GM21526 (cell line): ENCODE measurements at regions not wholly inside any gene's neighbourhood (a gene's known extent, or its start where the extent isn't known, plus 50 kb on each side); places are given as distances from the start of the nearest gene placed in this dataset.
"Not testable (repeated sequence)": the region's sequence is repeated elsewhere in the genome, so short reads cannot be mapped to it uniquely, and the experiment has no call there.

Source experiments
- ATAC-seq: cut with Tn5 transposase; IDR thresholded peaks from one replicate; pipeline ENCODE4 v1.9.1; 2021; ENCODE audit warnings: moderate library complexity; ENCODE audit not compliant: unreplicated experiment, low FRiP score

GRCh38 chr18:34521040-34521439 lies 189.1 kb upstream of the DTNA start:
- ATAC-seq, result no peak

- no peak for ATAC-seq
Observed at GRCh38 chr18:34522603-34523002, 187.5 kb upstream of the DTNA start.

GRCh38 chr18:34525244-34525643 lies 184.9 kb upstream of the DTNA start:
- ATAC-seq, result no peak

- no peak for ATAC-seq
Observed at GRCh38 chr18:34528177-34528576, 181.9 kb upstream of the DTNA start.

GRCh38 chr18:34529358-34530335 lies 180.5 kb upstream of the DTNA start:
- no peak for ATAC-seq

GRCh38 chr18:34531110-34531509 lies 179.0 kb upstream of the DTNA start:
- ATAC-seq, result no peak

DNA sequence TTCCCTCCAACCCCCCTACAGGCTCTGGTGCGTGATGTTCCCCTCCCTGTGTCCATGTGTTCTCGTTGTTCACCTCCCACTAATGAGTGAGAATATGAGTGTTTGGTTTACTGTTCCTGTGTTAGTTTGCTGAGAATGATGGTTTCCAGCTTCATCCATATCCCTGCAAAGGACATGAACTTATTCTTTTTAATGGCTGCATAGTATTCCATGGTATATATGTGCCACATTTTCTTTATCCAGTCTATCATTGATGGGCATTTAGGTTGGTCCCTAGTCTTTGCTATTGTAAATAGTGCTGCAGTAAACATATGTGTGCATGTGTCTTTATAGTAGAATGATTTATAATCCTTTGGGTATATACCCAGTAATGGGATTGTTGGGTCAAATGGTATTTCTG lies 175.5 kb upstream of the DTNA start:
- not testable (repeated sequence) for ATAC-seq

DNA sequence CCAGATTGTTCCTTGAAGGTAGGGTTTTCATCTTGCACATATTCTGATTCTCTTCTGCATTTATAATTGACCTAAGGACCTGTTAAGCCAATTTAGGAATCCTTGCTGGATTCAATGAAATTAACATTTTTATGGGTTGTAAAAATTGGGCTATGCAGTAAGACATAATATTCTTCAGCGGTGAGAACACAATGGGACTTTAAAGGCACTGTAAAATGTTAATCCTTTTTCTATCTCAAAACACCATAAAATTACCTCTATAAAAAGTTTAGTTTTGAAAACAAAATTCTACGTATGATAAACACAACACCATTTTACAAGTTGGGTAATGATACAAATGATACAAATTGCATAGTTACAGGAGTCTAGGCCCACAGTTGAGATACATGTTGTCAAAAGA lies 169.2 kb upstream of the DTNA start:
- no peak for ATAC-seq

GRCh38 chr18:34542625-34543024 lies 167.5 kb upstream of the DTNA start:
- no peak for ATAC-seq

GRCh38 chr18:34543356-34543755 lies 166.7 kb upstream of the DTNA start:
- no peak for ATAC-seq

- no peak for ATAC-seq
Observed at GRCh38 chr18:34543945-34544344, 166.2 kb upstream of the DTNA start.

DNA sequence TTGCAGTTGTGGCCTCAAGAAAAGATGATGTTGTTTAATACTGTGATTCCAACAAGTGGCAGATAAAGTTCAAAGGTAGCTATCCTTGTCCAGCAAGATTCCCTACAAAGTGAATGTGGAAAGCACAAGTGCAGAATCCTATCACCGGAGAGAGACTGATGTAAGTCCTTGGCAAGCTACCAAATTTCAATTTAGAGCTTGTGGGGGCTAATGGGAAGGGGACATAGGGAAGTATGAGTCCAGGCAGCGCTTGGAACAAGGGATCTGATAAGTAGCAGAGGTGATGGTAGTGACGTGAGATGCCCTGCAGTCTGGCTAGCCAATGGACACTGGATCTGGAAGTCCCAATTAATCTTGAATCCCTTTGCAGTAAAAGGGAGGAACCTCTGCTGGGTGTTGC lies 165.2 kb upstream of the DTNA start:
- no peak for ATAC-seq

- no peak for ATAC-seq
Observed at GRCh38 chr18:34548120-34548972, 161.8 kb upstream of the DTNA start.

DNA sequence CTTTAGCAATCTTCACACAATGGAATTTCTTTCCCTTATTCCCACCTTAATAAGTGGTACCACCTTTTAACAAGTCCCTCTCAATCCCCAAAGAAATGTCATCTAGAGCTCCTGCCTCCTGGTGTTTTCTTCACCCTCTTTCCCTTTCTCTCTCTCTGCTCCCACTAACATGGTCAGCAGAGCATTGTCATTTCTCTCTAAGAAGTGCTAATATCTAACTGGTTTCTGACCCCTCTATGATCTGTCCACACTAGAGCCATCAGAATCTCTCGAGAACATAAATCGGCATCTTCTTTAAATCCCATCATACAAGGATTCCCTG lies 161.2 kb upstream of the DTNA start:
- ATAC-seq, result no peak

GRCh38 chr18:34549367-34549766 lies 160.7 kb upstream of the DTNA start:
- no peak for ATAC-seq

GRCh38 chr18:34550156-34550555 lies 159.9 kb upstream of the DTNA start:
- no peak for ATAC-seq

- ATAC-seq, result no peak
Observed at GRCh38 chr18:34550902-34551301, 159.2 kb upstream of the DTNA start.

GRCh38 chr18:34551824-34552223 lies 158.3 kb upstream of the DTNA start:
- no peak for ATAC-seq

- no peak for ATAC-seq
Observed at GRCh38 chr18:34562252-34562870, 147.7 kb upstream of the DTNA start.

DNA sequence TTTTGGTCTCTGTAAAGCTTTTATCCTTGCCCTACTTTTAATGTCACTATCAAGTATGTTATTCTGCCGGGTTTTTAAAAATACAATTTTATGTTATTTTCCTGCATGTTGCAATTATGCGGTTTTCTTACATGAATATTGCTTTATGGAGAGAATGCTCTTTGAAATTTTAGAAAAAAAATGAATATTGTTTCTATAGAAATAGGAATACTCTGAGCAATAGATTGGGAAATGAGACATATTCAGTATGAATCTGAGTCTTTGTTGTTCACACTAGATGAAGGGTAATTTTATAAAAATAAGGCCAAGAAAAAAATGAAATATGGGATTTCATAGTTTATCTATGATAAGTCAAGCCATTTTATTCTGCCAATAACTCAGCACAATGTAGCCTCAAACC lies 142.2 kb upstream of the DTNA start:
- no peak for ATAC-seq

DNA sequence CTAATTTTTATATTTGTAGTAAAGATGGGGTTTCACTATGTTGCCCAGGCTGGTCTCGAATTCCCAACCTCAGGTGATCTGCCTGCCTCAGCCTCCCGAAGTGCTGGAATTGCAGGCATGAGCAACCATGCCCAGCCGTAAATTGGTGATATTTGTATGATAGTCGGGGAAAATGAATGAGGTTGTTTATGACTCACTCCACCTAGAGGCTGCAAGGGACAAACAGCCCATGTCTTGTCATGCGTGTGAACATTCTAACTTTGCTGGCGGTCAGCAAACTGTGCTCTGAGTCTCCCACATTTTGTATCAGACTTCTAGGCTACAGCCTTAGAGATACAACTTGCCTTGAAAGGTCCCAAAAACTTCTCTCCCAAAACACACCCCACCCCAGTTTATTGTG lies 133.5 kb upstream of the DTNA start:
- no peak for ATAC-seq
